HS-27A (cell line): ENCODE measurements at regions not wholly inside any gene's neighbourhood (a gene's known extent, or its start where the extent isn't known, plus 50 kb on each side); places are given as distances from the start of the nearest gene placed in this dataset.

Experiments used
- DNase-seq: peaks from one replicate; pipeline ENCODE4 v3.0.0-alpha.2; 2012; ENCODE audit warnings: low read depth, missing footprints

GRCh38 chr22:22038178-22038880 is 55.7 kb upstream of the TOP3B start:
- DNase-seq: no peak

DNA sequence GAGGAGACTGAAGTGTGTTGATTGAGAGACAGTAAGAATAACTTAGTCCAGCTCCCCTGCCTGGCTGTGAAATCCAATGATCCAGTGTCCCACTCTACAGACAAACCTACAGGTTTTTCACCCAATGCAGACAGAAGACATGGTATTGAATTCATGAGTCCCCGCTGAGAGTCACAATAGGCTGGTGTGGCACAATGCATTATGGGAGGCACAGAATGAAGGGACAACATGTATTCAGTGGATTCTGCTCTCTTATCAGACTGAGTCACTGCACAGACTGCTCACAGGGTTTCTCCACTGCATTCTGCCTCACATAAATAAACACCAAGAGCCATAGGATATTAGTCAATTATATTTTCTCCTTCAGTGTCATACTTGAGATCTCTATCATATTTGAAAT is 55.2 kb upstream of the TOP3B start:
- DNase-seq: peak; percentile 30

GRCh38 chr22:22037229-22037628 is 54.6 kb upstream of the TOP3B start:
- DNase-seq: no peak

DNA sequence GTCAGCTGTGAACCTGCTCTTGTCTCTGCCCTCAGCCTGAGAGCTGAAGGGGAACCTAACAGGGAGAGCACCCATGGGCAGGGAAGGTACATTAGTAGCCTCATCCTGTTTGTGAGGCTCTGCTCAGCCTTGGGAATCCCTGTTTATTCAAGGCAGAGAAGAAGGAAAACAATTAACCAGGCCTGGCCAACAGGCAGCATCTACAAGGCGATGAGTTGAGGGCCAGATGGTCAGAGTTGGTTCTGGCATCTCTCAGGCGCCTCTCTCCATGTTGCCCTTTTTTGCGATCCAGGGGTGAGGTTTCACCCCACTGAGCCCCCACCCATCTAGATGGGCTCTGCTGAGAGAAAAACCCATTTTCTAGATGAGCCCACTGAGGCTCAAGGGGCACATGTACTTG is 54.0 kb upstream of the TOP3B start:
- no peak for DNase-seq

DNA sequence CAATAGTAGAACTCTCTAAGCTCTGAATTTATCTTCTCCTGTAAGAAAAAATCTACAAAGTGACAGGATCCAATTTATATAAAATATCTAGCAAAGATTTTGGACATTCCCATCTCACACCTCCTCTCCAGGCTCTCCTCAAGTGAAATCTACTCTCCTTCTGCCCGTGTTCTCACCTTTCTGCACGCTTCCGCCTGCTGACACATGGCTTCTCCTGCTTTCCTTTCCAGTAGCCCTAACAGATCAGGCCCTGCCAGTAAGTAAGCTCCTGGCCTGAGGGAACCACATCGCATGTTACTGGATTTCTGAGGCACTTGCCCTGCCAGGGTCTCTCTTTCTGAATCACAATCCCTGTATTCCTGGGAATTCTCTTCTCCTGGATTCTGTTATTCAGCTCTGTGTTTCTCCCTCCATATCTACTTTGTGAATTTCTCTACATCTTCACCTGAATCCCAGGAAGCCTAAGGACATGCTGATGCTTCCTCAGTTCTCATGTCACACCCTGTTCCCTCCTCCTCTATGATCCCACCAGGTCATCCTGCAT is 53.3 kb upstream of the TOP3B start:
- DNase-seq: no peak

- DNase-seq: no peak
Measured at GRCh38 chr22:22035203-22035602, 52.6 kb upstream of the TOP3B start.

DNA sequence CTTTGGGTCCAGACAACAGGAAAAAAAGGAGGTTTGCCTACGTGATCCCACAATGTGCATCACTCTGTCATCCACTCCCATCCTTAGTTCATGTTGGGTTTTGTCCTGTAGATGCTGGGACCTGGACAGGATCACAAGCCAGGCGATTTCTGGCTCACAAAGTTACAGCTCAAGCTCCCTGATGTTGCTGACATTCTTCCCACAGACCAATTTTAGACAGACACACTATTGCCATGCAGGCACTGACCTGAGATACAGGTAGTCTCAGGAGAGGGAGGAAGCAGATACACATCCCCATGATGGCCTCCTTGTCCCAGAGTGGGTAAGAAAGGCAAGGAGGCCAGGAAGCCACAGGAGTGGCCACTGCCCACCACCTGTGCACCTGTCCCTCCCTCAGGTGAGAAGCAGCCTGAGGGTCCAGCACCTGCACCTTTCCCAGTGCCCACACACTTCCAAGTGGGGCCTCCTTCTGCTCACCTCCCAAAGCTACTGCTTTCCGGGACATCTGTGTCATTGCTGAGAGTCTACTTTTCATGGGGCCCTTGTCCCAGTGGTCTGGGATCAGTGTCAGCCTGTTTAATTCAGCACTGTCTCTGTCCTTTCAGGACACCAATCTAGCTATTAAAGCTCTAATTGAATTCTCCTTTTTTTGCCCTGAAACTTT is 52.0 kb upstream of the TOP3B start:
- DNase-seq: no peak

- DNase-seq: no peak
Measured at GRCh38 chr22:22033803-22034468, 51.3 kb upstream of the TOP3B start.

DNA sequence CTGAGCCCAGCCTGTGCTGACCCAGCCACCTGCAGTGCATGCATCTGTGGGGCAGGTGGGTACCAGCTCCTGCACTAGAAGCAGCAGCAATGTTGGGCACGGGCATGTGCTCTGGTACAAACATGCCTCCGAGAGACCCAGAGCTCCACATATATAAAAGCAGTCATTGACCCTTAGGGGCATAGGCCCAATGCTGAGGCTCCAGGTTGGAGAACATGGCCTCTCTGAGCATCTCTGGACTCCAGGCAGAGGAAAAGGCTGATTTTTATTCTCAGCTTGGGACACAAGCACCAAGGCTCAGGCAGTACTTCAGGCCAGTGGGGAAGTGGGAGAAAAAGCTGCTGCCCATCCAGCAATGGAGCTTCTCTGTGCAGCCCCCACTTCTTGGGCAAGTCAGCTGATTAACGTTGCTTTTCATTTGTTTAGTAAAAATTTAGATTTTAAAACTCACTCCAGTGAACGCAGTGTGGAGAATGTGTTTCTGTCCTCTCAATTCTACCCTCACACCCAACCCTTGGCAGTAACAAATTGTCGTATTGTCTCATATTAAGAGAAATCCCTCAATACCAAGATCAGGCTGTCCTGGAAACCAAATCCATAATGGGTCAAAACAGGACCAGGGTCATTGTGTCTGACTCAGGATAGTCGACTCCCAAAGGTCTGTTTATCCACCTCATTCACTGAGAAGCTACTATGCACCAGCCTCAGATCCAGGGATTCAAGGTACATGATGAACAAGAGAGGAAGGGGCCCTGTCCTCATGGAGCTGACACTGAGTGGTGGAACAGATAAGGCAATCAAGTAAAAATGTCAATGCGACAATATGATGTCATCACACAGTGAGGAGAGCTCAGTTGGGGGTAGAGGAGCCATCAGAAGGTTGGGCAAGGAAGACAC is 50.6 kb upstream of the TOP3B start:
- no peak for DNase-seq

- no peak for DNase-seq
Measured at GRCh38 chr22:22032099-22032905, 49.7 kb upstream of the TOP3B start.
